Erythroblast (primary cell): ENCODE measurements at regions not wholly inside any gene's neighbourhood (a gene's known extent, or its start where the extent isn't known, plus 50 kb on each side); places are given as distances from the start of the nearest gene placed in this dataset.
"Not testable (repeated sequence)": the region's sequence is repeated elsewhere in the genome, so short reads cannot be mapped to it uniquely, and the experiment has no call there.

Experiments used
- DNase-seq, 2 experiments: peaks; one replicate each; lab custom pipeline; 2025; lab: John Stamatoyannopoulos, UW

DNA sequence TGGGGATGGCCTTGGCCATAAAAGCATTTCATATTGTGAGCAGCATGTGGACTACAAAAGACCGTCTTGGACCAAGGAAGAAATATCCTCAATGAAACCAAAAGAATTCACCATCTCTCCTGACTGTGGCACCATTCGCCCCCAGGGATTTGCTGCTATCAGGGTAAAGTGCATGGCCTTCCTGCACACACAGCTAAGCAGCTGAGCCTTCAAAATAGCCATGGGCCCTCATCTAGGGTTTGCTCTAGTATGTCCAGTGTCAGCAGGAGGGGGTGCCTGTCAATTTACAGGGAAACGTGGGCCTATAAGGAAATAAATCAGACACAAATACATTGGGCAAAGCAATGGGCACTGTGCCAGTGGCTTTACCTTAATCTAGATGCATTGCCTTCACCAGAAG is 296.6 kb upstream of the NBPF12 start:
- not testable (repeated sequence) for DNase-seq

DNA sequence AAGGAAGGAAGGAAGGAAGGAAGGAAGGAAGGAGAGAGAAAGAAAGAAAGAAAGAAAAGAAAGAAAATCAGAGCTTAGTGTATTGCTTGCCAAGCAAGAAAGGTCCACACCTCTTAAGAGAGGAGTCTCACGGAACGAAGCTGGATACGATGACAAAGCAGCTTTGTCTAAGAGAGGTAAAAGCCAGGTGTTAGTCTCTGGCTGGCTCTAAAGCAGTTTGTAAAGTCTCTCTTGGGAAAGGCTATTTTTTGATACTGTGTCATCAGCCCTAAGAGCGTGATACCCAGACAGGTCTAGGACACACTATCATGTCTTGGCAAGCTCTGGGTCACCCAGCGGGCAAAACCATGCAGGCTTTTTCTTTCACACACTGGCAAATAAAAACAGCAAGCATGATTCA is 297.5 kb upstream of the NBPF12 start:
- DNase-seq = not testable (repeated sequence)

DNA sequence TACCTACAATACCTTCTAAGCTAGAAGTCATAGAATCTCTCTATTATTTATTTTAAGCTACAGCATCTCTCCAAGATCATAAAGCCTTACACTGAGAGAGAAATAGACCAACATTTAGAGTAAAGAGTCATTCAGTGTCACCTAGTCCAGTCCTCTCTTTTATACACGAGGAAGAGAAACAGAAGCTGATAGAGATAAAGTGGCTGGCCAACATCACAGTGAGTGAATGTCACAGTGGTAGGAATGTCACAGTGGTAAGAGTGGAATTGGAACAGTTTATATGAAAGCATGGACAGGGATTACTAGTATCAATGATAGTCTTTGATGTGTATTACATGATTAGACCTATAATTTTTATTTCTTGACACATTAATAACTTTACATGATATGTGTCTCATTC is 307.8 kb upstream of the NBPF12 start:
- DNase-seq = not testable (repeated sequence)

DNA sequence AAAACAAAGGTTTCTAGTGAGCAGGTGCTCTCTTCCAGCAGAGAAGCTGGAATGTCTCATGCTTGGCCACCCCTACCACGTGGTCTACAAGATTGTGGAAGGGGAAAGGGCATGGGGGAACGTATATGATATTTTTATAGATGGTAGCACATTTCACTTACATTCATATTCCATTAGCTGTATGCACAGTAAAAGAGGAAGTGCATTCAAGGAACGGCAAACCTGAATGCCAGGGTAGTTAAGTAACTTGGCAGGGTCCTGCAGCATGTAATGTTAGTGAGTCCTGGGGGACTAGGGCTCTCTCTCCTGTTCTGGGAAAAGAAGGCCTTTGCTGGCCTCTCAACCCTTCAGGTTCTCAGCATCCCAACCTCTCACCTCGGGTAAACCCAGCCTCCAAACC is 319.5 kb upstream of the NBPF12 start:
- DNase-seq = not testable (repeated sequence)

DNA sequence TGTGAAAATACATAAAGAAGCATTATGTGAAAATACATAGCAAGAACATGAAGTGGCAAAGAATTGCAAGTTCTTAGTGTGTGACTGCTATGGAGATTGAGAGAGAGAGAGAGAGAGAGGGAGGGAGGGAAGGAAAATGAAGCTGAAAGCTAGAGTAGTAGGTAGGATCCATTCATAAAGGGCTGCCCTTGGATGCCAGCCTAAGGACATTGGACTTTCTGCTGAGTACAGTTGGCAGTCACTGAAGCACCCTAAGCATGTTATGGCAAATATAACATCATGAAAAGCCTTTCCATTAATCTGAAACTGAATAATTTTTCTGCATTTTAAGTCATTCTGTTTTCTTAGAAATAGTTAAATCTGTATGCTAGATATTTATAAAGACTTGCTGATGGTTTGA is 333.4 kb upstream of the NBPF12 start:
- not testable (repeated sequence) for DNase-seq

DNA sequence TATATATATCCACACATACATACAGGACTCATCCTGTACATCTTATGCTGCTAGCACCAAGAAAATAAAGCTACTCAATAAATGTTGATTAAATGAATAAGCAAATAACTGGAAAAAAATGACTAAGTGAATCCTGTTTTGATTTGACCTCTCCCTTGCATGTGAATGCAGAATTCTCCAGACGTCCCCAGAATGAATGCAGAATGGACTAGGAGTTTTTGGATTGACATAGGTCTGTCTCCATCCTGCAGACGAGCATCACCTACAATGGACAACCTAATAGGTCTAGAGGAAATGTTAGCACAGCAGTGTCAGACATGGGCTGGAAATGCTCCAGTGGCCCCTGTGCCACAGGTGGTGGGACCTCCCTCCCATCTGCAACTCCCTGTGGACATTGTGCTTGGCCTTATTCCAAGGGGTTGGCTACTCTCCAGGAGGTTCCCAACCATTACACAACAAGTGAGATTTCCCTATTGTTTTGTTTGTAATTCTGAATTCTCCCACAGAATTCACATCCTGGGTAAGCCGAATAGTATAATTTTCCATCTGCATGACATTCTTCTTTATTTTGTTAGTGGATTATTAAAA is 337.3 kb upstream of the NBPF12 start:
- not testable (repeated sequence) for DNase-seq

DNA sequence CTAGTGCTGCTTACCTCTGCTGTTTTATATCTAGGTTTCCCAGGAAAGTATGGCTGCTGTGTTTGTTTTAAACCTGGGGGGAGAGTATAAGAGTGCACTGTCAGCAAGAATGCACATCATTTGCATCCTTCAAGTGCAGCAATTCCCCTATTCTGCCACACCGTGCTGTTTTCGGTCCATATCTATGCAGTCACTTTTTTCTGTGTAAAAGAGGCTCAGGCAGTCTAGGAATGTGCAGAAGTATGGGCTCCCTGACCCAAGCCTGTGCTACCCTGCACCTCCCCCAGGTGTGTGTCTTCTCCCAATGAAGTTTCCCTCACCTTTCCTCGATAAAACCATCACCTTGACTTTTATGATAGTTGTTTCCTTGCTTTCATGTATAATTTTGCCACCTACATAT is 338.2 kb upstream of the NBPF12 start:
- not testable (repeated sequence) for DNase-seq

DNA sequence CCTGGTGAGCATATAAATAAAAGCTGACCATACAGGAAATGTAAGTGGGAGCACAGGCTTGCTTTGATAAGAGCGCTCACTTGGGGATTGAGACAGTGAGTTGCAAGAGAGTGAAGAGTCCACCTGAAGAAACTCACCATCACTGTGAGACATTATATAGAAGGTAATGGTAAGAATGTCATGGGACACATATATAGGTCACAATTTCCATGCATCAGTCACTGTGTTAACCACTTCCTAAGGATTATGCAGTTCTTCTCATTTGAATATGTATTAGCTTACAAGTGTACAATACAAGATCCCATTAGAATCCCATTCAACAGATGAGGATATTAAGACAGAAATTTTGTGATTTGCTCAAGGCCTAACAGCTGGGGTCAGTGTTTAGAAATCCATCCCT is 352.4 kb upstream of the NOTCH2NLA start:
- not testable (repeated sequence) for DNase-seq

DNA sequence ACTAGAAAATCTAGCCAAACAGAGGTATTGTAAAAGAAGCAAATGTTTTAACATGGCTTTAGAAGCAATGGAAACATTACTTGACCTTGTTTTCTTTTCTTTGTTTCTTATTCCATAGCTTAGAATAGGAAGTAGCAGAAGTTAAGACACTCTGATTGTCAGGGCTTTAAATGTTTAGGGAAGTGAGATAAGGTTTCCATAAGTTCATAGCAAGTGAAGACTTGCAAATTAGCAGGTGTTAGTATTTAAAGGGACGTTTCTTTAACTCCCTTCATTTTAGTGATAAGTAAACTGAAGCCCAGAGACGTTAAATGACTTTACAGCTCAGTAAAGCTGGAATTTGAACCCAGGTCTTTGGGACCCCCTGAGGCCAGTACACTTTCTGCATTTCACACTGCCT is 338.7 kb upstream of the NOTCH2NLA start:
- not testable (repeated sequence) for DNase-seq

DNA sequence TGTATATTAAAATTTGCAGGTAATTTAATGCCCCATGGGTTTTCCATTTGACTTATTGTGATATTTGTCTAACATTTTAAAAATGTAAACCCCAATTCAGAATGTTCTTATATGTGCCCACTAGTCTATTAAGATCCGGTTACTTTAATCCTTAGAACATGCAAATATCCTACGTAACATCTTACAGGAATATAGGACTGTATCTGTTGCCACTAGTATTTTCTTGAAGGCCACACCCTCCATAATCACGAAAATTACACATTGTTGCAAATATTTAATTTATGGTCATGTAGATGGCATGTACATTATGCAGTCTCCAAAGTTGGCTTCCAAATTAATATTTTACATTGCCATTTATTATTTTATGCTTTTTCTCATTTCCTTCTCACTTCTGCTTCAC is 329.2 kb upstream of the NOTCH2NLA start:
- DNase-seq = not testable (repeated sequence)

DNA sequence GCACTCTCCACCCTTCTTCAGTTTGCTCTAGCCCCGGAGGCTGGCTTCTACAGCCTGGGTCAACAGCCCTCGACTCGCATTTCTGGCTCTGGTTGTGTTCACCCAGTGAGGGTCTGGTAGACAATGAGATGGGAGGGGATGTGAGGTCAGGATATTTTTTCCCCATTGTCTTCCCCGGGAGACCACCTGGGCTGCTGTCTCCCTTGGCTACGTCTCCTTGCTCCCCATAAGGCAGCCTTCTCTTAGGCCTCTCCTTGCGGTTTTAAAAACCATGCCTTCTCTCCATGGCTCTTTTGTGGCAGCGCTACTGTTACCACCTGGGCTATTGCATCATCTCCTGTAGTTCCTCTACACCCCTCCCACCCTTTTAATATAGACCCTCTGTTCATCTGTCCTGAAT is 327.6 kb upstream of the NOTCH2NLA start:
- DNase-seq = not testable (repeated sequence)

DNA sequence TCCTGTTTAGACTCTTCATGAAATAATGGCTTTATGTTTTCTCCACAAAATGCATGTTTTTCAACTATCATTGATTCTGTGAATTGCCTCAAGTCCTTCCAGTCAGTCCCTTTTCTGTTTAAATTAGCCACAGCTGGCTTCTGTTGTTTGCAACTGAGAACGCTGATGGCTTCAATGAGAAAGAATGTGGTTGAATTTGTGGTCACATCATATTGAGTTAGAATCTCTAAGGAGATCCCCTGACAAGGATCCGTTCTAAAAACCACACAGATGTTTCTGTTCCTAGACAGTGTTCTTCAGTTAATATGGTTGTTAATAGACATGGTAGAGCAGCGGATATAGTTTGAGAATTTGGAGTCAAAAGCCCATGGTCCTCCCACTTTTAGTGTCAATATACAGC is 323.6 kb upstream of the NOTCH2NLA start:
- DNase-seq = not testable (repeated sequence)

DNA sequence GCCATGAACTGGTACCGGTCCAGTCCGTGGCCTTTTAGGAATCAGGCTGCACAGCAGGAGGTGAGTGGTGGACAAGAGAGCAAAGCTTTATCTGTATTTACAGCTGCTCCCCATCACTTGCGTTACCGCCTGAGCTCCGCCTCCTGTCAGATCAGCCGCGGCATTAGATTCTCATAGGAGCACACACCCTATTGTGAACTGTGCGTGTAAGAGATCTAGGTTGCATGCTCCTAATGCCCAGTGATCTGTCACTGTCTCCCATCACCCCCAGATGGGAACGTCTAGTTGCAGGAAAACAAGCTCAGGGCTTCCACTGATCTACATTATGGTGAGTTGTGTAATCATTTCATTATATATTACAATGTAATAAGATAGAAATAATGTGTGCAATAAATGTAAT is 319.9 kb upstream of the NOTCH2NLA start:
- not testable (repeated sequence) for DNase-seq

DNA sequence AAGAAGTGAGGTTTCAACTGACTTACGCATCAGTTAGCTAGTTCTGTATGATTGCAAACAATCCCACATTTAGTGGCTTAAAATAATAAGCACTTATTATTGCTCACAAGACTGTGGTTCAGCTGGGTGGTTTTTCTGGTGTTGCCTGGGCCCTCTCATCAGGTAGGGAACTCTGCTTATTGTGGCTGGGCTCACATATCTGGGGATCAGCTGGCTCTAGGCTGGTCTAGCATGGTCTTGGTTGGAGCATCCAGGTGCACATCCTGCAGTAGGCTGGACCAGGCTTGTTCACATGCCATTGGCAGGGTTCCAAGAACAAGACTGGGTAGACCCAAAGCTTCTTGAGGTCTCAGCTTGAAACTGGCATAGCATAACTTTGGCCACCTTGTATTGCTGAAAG is 317.4 kb upstream of the NOTCH2NLA start:
- not testable (repeated sequence) for DNase-seq

DNA sequence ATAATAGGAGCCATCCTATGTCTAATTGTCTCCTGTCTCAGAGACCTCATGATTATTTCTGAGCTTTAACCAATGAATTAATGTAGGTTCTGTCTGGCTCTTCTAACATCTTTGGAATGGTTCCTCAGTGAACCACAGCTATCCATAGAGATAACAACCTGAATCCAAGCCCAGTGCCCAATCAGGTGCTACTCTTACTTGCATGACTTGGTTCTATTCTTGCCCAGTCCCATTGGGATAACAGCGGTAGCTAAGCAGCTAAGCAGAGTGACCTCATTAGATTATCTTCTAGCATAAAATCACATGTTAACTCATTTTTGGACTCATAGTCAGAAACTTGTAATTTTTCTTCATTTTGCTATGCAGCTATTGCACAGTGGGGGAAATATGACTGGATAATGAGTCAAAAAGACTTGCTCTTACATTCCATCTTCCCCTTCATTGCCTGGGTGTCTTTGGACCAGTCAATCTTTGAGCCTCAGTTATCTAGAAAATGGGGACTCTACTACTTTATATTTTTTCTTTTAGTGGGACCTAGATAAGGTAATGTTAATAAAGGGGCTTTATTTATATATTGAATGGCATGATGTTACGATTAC is 309.1 kb upstream of the NOTCH2NLA start:
- DNase-seq = not testable (repeated sequence)

DNA sequence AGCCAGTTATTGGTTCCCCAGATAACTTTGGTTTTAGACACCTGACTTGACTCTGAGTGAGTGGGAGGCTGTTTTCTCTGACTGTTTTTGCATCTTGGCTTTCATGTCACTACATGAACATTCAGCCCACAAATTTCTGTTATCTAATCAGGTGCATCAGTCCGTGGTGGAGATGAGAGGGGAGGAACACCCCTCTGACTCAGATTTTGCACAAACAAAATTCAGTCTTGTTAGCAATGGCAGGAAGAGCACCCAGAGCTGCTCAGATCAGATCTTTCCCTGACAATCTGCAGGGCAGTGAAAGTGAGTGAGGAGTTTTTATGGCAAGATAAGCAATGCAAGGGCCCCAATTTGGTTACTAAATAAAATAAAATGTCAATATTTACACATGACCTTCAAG is 307.2 kb upstream of the NOTCH2NLA start:
- not testable (repeated sequence) for DNase-seq

DNA sequence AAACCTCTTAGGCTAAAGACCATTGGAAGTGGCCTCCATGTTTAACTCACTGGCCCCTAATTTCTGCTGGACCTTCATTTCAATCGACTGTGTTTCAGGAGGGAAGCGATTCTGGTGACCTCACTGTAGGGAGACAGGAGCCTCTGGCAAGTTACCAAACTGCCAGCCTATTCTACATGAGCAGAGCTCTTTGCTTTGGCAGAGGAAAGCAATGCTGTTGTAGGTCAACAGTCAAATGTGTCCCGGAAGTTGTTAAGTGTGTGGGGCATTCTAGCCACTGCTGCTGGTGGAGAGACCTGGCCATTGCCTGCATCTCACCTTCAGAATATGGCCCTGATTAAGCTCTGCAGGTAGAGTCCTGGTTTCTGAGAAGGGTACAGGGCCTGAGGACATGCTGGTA is 306.8 kb upstream of the NOTCH2NLA start:
- not testable (repeated sequence) for DNase-seq

DNA sequence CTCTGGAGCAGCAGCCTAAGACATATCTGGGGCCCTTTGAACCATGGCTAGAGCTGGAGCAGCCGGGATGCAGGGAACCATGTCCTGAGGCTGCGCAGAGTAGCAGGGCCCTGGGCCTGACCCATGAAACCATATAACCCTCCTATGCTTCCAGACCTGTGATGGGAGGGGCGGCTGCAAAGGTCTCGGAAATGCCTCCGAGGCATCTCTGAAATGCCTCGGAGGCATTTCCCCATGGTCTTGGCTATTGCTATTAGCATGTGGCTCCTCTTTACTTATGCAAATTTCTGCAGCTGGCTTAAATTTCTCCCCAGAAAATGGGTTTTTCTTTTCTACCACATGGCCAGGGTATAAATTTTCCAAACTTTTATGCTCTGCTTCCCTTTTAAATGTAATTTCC is 302.1 kb upstream of the NOTCH2NLA start:
- not testable (repeated sequence) for DNase-seq

DNA sequence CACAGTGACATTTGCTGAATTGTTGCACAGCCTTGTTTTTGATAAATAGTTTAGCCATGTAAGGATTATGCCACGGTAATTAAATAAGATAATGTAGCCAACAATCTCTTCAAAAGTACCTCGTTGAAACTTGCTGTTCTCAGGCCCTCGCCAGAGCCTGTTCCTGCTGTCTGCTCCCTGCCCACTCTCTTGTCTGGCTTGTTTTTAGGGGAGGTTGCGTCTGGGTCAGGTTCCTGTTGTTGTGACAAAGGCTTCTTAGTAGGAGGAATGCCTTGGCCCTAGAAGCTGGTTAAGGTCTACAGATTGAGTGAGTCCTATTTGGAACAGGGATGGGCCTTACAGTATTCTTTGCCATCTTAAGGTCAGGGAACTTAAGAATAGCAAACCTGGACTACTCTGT is 294.0 kb upstream of the NOTCH2NLA start:
- not testable (repeated sequence) for DNase-seq

DNA sequence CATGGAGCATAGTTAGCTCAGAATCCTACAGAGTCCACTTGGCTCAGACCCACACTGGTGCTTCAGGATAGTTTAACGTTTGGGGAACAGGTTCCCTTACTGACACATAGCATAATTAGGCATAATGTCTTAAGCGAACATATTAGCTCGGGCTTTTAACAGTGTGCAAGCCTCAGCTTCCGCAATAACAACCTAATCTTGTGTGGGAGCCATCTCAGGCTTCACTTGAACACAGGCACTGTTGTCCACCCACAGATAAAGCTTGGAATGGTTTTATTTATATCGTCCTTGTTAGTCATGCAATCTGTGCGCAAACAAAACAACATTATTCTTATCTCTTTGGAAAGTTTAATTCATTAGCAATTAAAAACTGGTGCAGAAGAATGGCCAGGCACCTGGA is 293.5 kb upstream of the NOTCH2NLA start:
- DNase-seq = not testable (repeated sequence)

DNA sequence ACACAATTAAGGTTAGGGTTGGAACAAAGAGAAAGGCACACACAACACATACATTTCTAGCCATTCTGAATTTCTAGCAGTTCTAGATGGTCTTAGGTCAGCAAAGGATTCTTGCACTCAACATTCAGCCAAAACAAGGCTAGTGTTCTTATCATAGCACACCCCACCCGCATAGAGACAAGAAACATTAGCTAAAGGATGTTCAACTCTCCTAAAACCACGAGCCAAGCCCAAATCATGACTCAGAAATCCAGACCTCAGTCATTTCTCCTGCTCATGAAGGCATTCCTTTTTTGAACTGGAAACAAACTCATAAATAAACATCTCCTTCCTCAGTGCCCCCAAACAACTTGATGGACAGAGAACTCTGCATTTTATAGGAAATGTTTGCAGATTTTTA is 293.0 kb upstream of the NOTCH2NLA start:
- DNase-seq = not testable (repeated sequence)

DNA sequence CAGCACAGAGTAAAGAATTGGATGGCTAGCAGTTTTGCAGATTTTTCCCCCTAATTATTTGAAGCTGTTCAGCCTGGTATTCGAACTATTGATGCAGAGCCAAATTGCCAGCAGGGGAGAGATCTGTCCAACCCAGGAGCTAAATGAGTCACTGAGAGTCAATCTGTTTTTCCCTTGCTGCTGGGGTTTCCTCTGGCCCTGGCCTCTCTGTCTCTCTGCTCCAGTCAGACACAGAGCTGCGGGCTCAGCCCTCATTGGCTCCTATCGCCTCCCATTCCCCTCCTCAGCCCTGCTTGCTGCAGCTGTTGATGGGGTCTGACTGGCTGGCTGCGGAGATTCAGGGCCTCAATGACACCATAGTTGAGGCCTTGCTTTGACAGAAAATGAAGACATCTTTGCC is 284.9 kb upstream of the NOTCH2NLA start:
- DNase-seq = not testable (repeated sequence)

DNA sequence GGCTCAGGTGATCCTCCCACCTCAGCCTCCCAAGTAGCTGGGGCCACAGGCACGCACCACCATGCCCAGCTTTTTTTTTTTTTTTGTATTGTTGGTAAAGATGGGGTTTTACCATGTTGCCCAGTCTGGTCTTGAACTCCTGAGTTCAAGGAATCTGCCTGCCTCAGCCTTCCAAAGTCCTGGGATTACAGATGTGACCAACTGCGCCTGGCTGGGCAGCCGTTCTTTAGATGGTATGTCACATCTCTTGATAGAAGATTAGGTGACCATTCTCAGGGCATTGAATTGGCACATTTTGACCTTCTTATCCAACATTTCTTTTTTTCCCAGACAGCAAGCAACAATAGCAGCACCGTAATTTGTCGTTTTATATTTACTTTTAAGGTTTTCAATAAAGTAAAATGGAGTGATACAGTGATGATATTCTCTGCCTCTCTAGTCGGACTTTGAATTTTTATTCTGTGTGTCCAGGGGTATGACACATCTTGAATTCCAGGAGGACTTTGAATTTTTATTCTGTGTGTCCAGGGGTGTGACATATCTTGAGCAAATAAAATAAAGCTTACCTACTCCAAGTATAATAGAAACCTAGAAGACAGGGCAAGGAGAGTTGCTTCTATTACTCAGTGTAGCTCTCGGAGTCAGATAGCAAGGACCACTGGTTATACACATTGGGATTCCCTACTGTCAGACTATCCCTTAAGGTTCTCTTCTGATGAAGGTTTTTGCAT is 282.4 kb upstream of the NOTCH2NLA start:
- not testable (repeated sequence) for DNase-seq
